Sciatic nerve (tissue), 2 donors: ENCODE measurements at regions not wholly inside any gene's neighbourhood (a gene's known extent, or its start where the extent isn't known, plus 50 kb on each side); places are given as distances from the start of the nearest gene placed in this dataset.
A peak's percentile ranks its signal among the peaks of the same experiment; 100 is the strongest.

Experiments used
- ATAC-seq: fragments of 200-7000 bp; cut with Tn5 transposase; one replicate; pipeline ENCODE4 v1.9.1; 2020; ENCODE audit warnings: mild to moderate bottlenecking, moderate library complexity
- DNase-seq: peaks from one replicate; pipeline ENCODE4 v3.0.0-alpha.2; 2020; ENCODE audit warnings: low spot score
- intact Hi-C: fragments of 100-400 bp; cut with DNase I; formaldehyde crosslinking; loops from one replicate; pipeline ENCODE4 v1.14.2; 2022
- donor health status: DM: no; HTN: no; CAD: no.
- donor health status: DM: no; HTN: no; CAD: no.

- intact Hi-C loops: no loop called here
- DNase-seq (no peak), ATAC-seq (peak; percentile 76)
These were observed 766.8 kb downstream of the TBL1XR1 start for GRCh38 chr3:176430244-176431037.

GRCh38 chr3:176428552-176428951, 768.7 kb downstream of the TBL1XR1 start:
- no peak for DNase-seq
- intact Hi-C loops: no loop called here
- ATAC-seq: no peak

GRCh38 chr3:176426371-176426770, 770.9 kb downstream of the TBL1XR1 start:
- ATAC-seq (no peak), DNase-seq (no peak)
- intact Hi-C loops: no loop called here

- ATAC-seq (no peak), DNase-seq (no peak)
- intact Hi-C loops: no loop called here
These were observed 780.4 kb downstream of the TBL1XR1 start for GRCh38 chr3:176416870-176417269.

GRCh38 chr3:176415661-176416295, 781.5 kb downstream of the TBL1XR1 start:
- ATAC-seq (no peak), DNase-seq (no peak)
- intact Hi-C loops: no loop called here

- ATAC-seq: no peak
- intact Hi-C loops: no loop called here
These were observed 784.5 kb downstream of the TBL1XR1 start for GRCh38 chr3:176412771-176413170.

GRCh38 chr3:176403531-176403930, 793.8 kb downstream of the TBL1XR1 start:
- intact Hi-C loops: no loop called here
- ATAC-seq: no peak
- DNase-seq: no peak

More at GRCh38 chr3:176412771-176413170, 784.5 kb downstream of the TBL1XR1 start:
- DNase-seq: no peak

- no peak for ATAC-seq
- DNase-seq: no peak
- intact Hi-C loops: no loop called here
These were observed 796.1 kb downstream of the TBL1XR1 start for GRCh38 chr3:176401211-176401610.

GRCh38 chr3:176399193-176399592, 798.1 kb downstream of the TBL1XR1 start:
- ATAC-seq: no peak
- DNase-seq: no peak
- intact Hi-C loops: no loop called here

GRCh38 chr3:176395240-176395639, 802.0 kb downstream of the TBL1XR1 start:
- DNase-seq: no peak
- no peak for ATAC-seq
- intact Hi-C loops: no loop called here

- ATAC-seq (peak; percentile 51), DNase-seq (no peak)
- intact Hi-C loops: no loop called here
These were observed 818.5 kb downstream of the TBL1XR1 start for GRCh38 chr3:176378789-176379188.

- intact Hi-C loops: no loop called here
- ATAC-seq: no peak
- no peak for DNase-seq
These were observed 820.8 kb downstream of the TBL1XR1 start for GRCh38 chr3:176376531-176376930.

GRCh38 chr3:176375519-176375918, 821.8 kb downstream of the TBL1XR1 start:
- ATAC-seq (no peak), DNase-seq (no peak)
- intact Hi-C loops: no loop called here

GRCh38 chr3:176362191-176362731, 835.0 kb downstream of the TBL1XR1 start:
- DNase-seq: no peak
- intact Hi-C loops: no loop called here
- ATAC-seq: no peak

- no peak for ATAC-seq
- intact Hi-C loops: no loop called here
- no peak for DNase-seq
These were observed 838.1 kb downstream of the TBL1XR1 start for GRCh38 chr3:176359211-176359610.

- intact Hi-C loops: no loop called here
- DNase-seq: no peak
- no peak for ATAC-seq
These were observed 839.4 kb downstream of the TBL1XR1 start for GRCh38 chr3:176357891-176358290.

- DNase-seq: no peak
- ATAC-seq: no peak
- intact Hi-C loops: no loop called here
These were observed 842.4 kb downstream of the TBL1XR1 start for GRCh38 chr3:176354843-176355242.

GRCh38 chr3:176352716-176353334, 844.5 kb downstream of the TBL1XR1 start:
- ATAC-seq (peak; percentile 86), DNase-seq (no peak)
- intact Hi-C loops: no loop called here

GRCh38 chr3:176351408-176351807, 845.9 kb downstream of the TBL1XR1 start:
- DNase-seq (no peak), ATAC-seq (peak; percentile 82)
- intact Hi-C loops: no loop called here

GRCh38 chr3:176349706-176350105, 847.6 kb downstream of the TBL1XR1 start:
- ATAC-seq: no peak
- DNase-seq: no peak
- intact Hi-C loops: no loop called here
